ENCODE measurements at regions not wholly inside any gene's neighbourhood (a gene's known extent, or its start where the extent isn't known, plus 50 kb on each side); places are given as distances from the start of the nearest gene placed in this dataset.

DNA sequence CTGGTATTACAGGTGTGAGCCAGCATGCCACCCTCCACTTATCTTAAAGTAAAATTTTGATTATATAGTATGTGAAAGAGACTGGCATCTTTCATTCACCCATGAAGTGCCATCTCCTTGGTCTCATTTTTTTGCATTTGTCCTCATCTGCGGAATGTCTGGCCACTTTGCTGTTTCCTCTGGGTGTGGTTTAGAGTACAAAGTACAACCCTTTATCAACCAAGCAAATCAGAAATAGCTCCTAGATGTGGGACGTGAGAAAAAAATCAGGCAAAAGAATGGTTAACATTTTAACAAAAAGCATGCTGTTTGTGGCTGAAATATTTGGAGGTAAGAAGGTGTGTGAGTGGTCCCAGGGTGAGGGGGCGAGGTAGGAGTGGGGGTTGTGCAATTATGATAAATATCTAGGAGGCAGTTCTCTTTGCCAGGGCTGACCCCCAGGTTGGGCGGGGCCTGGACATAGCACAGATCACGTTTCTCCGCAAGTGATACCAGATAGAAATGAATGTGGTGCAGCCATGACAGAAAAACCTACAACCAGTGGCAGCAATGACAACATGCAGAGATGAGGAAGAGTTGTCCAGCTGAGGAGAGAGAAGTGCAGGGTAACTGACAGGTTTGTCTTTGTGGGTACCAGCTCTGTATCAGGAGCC is 115.8 kb upstream of the SERTAD2 start:
- no peak for DNase-seq (ENCODE audit: low read depth)

DNA sequence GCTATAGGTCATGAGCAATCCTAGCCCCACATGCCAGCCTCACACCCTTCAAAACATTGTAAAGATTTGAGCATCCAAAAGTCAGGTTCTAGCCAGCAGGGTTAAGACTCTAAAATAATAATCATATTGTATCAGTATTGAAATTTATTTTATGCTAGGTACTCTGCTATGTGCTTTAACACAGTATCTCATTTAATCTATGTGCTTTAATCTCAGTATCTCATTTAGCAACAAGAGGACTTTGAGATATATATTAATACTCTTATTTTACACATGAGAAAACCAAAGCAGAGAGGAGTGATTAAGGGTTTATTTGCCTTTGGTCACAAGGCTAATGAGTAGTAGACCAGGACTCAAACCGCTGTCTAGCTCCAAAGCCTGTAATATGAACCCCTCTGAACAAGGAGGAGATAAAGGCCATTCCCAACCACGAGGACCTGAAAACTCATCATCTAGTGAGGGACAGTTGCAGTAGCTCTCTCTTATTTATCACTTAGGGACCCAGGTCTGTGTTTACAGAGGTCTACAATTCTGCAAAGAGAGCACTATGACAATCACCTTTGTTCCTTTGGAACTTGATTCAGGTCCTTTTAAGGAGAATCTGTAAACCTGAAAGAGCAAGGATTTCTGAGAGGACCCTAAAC is 116.5 kb upstream of the SERTAD2 start:
- no peak for DNase-seq (ENCODE audit: low read depth)

DNA sequence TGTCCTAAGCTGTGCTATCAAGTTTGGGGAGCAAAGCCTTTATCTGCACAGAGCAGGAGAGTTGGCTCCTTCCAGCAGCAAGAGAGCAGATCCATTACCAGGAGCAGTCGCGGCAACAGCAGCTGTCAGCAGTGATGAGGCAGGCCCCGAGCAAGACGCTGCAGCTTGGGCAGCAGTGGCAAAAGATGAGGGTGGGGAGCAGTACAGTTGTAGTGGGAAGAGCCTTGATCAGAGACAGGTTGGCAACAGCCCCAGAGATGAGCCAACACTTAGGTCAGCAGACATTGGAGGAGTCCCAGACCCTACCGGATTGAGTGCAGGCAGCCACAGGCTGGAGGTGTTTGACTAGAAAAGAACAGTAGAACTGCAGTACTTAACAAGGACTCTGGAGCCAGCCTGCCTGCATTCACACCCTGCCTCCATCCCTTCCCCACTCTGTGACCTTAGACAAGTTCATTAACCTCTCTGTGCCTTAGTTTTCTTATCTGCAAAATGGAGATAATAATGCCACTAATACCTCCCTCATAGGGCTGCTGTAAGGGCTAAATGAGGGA is 117.1 kb upstream of the SERTAD2 start:
- DNase-seq (ENCODE audit: low read depth) = no peak

DNA sequence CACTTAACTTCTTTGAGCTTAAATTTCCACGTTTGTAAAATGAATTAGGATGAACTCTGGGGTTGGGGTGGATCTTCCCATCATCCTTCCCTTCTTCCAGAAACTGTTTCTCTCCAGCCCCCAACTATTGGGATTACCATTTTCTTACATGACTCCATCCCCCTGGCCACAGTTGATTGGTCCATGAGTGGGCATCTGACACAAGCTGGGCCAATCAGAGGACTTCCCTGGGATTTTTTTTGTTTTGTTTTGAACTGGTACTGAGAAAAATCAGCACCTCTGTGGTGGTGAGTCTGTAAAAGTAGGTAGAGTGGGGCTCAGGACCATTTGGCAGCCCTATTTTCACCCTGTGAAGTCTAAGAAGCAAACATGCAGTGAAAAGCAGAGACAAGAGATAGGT is 118.0 kb upstream of the SERTAD2 start:
- DNase-seq (ENCODE audit: low read depth) = no peak

DNA sequence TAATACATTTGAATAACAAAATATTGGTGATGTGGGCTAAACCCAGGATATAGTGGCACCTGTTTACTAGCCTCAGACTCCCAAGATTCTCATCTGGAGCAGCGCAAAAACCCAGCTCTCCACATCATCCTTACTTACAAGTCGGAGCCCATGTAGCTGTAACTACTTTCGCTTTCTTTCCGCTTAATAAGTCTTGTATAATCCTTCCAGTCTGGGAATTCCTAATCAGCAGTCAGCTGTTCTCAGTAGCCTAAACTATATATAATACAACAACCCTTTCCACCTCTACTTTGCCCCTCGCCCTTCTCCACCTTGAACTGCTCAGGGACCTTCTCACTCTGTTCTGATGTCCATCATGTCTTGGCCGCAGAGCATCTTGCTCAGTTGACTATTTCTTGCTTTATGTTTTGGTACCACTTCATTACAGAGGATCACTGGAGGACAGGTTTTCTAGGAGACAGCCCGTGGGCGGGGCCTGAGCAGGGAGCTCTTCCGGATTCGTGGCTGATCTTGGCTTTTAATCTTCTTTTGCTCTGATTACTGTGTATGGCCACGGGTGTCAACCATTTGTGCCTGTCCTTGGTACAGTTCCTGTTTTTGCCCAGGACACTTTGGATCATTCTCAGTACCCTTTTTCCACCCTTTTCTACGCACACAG is 119.9 kb upstream of the SERTAD2 start:
- no peak for DNase-seq (ENCODE audit: low read depth)

DNA sequence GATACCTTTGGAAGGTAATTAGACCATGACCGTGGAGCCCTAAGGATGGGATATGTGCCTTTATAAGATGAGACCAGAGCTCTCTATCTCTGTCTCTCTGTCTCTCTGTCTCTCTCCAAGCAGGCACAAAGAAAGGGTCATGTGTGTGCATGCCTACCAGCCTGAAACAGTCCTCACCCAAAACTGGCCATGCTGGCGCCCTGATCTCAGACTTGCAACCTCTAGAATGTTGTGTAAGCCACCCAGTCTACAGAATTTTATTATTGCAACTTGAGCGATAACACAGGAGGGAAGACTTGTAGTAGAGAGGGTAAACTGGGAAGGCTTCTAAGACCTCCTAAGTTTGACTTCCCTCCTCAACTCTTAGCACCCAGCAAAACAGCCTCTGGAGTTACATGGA is 124.1 kb upstream of the SERTAD2 start:
- no peak for DNase-seq (ENCODE audit: low read depth)

DNA sequence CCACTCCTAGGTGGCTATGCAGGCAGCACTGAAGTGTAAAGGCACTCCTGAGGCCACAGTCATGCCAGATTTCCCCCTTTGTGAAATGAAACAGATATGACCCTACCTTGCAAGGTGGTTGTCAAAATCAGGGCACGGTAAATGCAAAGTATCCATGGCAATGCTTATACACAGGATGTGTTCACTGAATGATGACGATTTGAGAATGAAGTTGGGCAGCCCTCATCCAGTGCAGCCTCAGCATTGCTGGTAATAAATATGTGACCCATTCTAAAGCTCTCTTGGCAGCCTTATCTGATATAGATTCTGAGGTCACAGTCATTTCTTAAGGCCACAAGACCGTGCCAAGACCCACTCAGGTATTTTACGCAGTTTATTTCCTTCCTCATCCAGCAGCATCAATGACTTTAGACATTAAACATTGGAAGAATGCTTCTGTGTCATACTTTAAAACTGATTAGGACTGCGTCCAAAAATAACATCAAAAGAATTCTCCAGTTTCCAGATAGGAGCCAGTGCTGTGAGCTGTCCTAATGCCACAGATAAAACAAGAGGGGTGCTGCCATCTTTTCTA is 125.5 kb upstream of the SERTAD2 start:
- no peak for DNase-seq (ENCODE audit: low read depth)

DNA sequence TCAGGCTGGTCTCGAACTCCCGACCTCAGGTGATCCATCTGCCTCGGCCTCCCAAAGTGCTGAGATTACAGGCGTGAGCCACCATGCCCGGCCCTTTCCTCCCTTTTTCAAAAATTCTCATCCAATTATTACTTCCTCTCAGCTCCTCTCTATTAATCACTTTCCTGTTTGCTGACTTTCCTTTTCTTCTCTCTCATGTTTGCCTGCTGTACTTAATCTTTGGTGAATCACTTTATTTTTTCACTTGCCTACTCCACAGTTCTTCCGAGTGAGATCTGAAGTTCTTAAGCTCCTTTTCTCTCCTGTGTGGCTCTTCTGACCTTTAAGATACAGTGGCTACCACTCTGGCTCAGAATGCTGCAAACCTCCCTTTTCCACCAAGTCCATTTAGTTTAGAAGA is 126.3 kb upstream of the SERTAD2 start:
- no peak for DNase-seq (ENCODE audit: low read depth)

DNA sequence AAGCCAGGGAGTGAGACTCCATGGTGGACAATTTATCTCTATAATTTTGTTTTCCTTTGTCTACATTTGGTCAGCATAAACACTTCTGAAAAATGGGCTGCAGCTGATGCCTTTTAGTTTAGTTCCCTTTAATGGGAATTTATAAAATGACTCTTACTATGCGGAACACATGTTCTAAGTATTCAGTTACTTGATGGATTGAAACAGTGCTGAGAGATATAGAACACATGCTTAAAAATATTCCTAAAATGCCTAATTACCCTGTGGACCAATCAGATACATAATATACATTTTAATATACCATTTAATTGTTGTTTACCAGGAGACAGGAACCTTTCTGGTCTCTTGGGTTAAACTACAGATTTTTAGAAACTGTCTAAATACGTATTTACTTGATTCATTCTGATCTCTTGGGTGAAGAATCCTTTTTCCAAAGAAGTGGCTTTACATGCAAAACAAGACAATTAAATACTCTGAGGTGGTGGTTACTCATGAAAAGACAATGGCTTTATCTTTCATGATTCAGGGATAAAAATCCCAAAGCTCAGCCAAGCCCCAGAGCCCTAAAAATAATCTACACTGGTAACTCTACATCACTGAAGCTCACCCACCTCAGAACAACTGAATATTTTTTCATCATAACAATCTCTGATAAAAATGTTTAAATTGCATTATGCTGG is 128.1 kb upstream of the SERTAD2 start:
- no peak for DNase-seq (ENCODE audit: low read depth)

DNA sequence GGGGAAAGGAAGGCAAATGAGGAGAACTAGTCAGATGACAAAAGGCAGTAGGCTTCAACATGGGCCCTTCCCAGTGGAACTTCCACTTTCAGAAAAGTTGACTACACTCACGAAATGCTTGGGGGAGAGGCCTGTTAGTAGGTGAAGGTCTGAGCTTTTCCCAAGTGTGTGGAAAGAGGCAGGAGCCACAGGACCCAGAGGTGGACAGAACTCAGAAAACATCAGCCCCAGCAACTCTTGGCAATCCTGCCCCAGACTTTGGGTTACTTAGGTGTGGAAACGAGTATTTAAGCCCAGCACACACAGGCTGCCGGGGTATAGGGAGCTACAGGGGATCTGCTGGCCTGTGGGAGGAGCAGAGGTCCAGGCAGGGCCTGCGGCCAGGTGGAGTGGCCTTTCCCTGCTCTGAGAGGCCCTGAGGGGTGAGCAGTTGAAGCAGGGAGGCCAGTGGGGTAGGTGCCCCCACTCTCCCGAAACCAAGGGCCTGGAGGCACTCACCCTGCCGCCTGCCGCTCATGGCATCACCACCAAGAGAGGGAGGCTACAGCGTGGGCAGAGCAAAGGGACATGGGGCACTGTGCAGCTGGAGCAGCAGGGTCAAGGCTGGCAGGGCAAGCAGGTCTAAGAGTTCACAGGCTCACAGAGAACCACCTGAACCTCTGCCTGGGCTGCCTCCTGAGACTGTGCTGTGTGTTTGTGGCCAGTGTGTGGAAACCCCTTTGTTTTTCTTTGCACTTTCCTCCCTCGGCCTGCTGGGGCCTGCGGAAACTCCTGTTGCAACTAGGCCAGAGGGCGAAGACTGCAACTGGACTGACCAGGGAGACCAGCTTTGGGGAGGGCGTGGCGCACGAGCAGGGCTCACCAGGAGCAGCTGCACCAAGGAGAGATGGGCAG is 130.7 kb upstream of the SERTAD2 start:
- DNase-seq (ENCODE audit: low read depth) = no peak

DNA sequence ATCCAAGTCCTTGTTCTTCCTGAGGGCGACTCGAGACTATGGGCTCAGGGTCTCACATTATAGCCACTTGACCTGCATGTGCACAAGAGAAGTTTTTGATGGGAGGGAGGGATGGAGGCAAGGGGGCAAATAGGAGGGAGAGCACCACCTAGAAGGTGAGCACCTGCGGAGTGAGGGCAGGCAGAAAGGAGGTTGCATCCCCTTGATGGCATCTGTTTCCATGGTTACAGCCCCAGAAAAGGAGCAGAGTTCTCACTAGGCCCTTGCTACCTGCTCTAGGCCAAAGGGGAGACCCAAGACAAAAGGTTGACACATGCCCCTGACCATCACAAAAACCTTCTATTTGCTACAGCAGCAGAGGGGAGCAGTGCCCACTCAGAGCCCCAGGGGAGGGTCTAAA is 131.5 kb upstream of the SERTAD2 start:
- no peak for DNase-seq (ENCODE audit: low read depth)

DNA sequence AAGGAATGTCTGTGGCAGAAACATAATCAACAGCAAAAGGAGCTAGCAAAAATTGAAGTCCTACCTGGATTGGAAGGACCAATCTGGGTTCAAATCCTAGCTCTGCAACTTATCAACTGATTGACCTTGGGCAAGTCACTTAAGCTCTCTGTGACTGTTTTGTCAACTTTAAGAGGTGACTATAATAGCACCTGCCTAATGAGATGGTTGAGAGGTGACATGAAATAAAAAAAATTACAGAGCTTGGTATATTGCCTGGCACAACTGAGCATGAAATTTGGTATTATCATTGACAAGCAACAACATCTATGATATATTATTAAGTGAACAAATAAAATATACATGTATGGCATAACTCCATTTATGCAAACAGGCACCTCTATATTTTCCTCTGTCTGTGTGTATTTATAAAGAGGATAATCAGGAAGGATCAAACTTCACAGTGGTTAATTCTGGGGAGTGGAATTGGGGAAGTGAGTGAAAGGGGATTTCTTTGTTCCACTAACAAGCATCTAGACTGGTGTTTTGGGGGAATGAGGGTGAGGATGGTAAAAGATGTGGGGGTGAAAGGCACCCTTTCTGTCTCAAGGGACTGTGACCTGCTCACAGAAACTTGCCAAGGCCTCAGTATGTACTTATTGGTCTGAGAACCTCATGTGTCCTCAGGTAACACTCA is 132.8 kb upstream of the SERTAD2 start:
- DNase-seq (ENCODE audit: low read depth) = no peak

DNA sequence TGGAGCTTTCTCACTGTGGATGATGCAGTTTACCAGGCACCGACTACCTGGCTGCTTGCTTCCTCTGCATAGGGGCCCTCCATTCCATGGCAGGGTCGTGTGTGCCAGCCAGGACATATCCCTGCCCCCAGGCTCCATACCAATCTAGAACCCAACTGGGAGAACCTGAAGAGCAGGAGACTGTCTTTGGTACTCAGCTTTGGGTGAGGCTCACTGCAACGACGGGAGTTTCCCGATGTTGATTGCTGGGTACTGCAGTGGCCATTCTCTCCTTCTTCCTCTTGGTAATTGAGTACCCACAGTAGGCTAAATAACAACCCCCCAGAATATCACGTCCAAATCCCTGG is 133.3 kb upstream of the SERTAD2 start:
- no peak for DNase-seq (ENCODE audit: low read depth)

DNA sequence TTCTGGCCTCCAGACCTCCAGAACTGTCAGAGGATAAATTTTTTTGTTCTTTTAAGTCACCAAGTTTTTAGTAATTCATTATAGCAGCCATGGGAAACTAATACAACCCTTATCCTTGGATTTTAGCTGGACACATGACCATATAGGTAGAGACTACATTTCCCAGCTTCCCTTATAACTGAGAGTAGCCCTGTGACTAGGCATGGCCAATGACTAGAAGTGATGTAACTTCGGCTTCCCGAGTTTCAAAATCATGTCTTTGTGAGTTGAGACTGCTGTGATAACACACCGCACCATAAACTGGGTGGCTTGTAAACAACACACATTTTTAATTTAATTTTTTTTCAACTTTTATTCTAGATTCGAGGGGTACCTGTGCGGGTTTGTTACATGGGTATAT is 134.0 kb upstream of the SERTAD2 start:
- no peak for DNase-seq (ENCODE audit: low read depth)

DNA sequence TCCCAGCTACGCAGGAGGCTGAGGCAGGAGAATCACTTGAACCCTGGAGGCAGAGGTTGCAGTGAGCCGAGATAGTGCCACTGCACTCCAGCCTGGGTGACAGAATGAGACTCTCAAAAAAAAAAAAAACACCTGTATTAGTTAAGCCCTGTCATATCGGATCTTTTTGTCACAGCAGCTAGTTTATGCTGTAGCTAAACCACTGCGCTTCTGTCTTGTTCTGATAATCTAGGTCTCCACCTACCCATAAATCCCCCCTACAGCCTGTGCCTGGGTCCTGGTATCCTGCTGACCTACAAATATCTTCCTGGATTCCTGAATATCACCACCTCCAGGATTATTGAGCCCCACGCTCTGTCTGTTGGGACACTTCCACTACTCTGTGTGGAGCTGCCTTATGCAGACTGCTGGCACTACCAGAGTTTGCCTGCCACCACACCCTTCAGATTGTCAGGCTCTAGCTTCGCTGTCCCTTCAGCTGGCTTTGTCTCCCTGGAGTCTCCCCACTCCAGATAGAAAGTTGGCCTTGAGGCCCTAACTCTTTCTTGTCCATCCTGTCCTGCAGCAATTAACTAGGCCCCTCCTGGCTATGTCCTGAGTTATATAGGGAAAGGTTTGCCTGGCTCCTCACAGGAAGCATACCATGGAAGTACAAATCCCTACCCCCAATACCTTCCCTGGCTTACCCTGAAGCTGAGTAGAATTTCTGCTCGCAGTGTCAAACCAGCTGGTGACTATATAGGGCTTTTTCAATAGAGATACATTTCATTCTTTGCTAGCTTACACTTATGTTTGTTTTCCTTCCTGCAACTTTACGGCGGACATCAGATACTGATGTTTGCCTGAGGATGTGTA is 136.0 kb upstream of the SERTAD2 start:
- DNase-seq (ENCODE audit: low read depth) = no peak

DNA sequence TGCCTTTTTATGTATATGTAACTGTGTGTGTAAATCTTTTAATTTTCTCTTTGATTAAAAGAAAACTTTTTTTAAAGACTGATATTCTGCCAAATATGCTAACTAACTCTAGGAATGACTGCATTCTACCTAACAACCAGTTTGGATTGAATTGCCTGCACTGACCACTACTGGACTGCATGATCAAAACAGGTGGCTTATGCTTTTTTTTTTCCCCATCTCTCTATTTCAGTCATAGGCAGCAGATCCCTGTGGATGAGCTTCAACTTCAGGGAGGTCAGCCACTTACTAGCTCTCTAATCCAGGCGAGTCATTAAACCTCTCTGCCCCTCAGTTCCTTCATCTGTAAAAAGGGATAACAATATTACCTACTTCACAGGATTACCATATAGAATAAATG is 138.6 kb upstream of the SERTAD2 start:
- no peak for DNase-seq (ENCODE audit: low read depth)

DNA sequence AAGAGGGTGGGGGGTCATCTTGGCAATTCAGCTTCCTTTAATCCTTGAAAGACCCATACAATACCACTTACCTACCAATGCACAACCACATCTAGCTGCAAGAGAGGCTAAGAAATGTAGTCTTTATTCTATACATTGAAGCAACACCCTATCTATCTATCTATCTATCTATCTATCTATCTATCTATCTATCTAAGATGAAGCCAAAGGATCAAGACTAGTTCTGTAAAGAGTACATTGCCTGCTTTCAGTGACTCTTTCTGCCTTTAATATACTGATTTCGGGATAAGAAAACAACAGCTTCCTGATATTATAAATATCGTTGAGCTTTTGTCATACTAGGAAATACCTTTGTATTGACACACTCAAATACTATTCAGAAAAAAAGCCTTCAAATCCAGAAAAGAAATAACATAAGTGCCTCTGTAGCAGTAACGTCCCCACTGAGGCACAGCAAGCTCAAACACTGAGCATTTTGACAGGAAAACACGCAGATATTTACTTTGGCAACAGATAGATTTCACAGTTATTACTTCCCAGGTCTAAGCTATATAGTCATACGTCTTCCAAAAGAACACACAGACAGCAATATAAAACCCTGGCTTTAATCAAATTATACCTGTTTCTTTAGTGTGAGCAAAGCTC is 139.4 kb upstream of the SERTAD2 start:
- DNase-seq (ENCODE audit: low read depth) = no peak

DNA sequence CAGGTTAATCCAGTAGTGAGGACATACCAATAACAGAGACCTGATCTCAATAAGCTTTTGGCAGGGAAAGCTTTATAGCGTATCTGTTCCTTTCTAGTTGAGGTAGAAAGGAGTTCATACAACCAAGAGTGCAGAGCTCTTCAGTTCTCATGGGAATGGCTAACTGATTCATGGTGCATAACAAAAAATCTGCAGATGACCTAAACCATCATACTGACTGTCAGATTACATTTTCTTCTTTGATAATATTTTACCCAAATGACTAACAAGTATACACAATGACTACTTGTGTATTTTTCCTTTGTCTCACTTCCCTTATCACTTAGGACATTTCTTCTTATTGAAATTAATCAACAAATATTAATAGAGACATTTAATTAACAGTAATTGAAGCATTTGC is 140.0 kb upstream of the SERTAD2 start:
- DNase-seq (ENCODE audit: low read depth) = no peak

DNA sequence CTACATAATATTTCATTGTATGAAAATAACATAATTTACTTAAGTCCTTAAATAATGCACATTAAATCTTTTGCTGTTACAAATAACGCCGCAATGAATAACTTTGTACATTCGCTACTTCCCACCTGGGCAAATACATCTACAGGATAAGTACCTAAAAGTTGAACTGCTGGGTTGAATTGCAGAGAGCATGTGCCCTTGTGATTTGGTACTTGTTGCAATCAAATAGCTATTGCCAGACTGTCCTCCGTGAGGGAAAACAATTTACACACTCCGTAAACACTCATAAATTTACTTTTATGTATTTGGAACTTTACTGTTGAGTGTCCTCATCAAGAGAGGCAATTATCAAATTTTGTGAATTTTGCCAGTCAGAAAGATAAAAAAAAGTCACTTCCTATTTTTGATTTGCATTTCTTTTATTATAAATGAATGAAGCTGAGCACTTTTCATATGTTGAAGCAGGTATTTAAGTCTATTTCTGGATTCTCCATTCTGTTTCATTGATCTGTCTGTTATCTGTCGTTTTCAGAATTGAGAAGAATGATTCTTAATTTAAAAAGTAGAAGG is 140.8 kb upstream of the SERTAD2 start:
- DNase-seq (ENCODE audit: low read depth) = no peak

All from stimulated activated CD8-positive, alpha-beta memory T cell treated with anti-CD3 and anti-CD28 coated beads, Interleukin-15, amount 100 ng/mL, for 24 hours (primary cell).